ENCODE measurements at regions not wholly inside any gene's neighbourhood (a gene's known extent, or its start where the extent isn't known, plus 50 kb on each side); places are given as distances from the start of the nearest gene placed in this dataset.

- 0 out of 4 replicates have a peak, but pooled peaks cover 0 to 3% of the 10 kb centered on the region in 2 experiments for H3K4me1 ChIP-seq (ENCODE audit: control insufficient read depth in 1 of 2, insufficient read depth in 2 of 2, low read length in 2 of 2)
- CTCF ChIA-PET: no interaction called here
- H3K9me3 ChIP-seq (ENCODE audit: control insufficient read depth in 1 of 2, insufficient read depth in 1 of 2, low read depth in 1 of 2, low read length in 2 of 2): no peaks in the 10 kb centered on the region
Measured at GRCh38 chr10:121312587-121312986, 285.7 kb downstream of the FGFR2 start.

More at GRCh38 chr10:121312587-121312986, 285.7 kb downstream of the FGFR2 start:
- intact Hi-C loops (cut with micrococcal nuclease): no loop called here
- BruUV-seq (replicated peaks): no TSS peak
- H4K20me1 ChIP-seq (ENCODE audit: insufficient read depth): no peaks in the 10 kb centered on the region
- H3K27ac ChIP-seq (ENCODE audit: low read depth, low read length): no peak overlapping the region
- no peaks in the 10 kb centered on the region for H3K27me3 ChIP-seq (ENCODE audit: insufficient read depth, low read length)
- DNase-seq (ENCODE audit: low read depth, low spot score): no peak
- RAD21 ChIA-PET (ENCODE audit: low non-redundant PET in 1 of 2, low total read pairs in 2 of 2, uncharacterized antibody in 2 of 2, unreplicated experiment in 2 of 2): no interaction called here
- no peak overlapping the region for H2AFZ ChIP-seq (ENCODE audit: low read depth, low read length, poor library complexity, severe bottlenecking)
- H3K36me3 ChIP-seq (ENCODE audit: control insufficient read depth in 1 of 2, insufficient read depth in 2 of 2, low read length in 2 of 2): no peaks in the 10 kb centered on the region
- TF ChIP-seq MAX (IDR thresholded peaks at IDR 0.05): no peak
- TF ChIP-seq FOSL1 (IDR thresholded peaks at IDR 0.05; ENCODE audit: low read depth): no peak
- TF ChIP-seq SIN3A (IDR thresholded peaks at IDR 0.05; ENCODE audit: low read depth): no peak
- TF ChIP-seq REST (IDR thresholded peaks at IDR 0.05; ENCODE audit: low read depth): no peak
- no peak for TF ChIP-seq EGR1 (IDR thresholded peaks at IDR 0.05; ENCODE audit: low read depth)
- TF ChIP-seq CBX3 (IDR thresholded peaks at IDR 0.05; ENCODE audit: low read depth): no peak
- TF ChIP-seq TCF7L2 (IDR thresholded peaks at IDR 0.05; ENCODE audit: borderline replicate concordance, extremely low read depth, insufficient read depth, insufficient read length): no peak
- TF ChIP-seq JUND (IDR thresholded peaks at IDR 0.05): no peak
- no peak for TF ChIP-seq EZH2 (IDR thresholded peaks at IDR 0.05)
- H3K9ac ChIP-seq (ENCODE audit: low read length): no peak overlapping the region
- no peak for ATAC-seq
- H3K4me2 ChIP-seq (ENCODE audit: low read length): no peak overlapping the region
- H3K9me2 ChIP-seq (ENCODE audit: insufficient read depth): no peaks in the 10 kb centered on the region
- no peak overlapping the region for H3K4me3 ChIP-seq (replicated peaks in 1 of 2; ENCODE audit: low read depth in 1 of 2, low read length in 2 of 2)
- POLR2A ChIA-PET: no interaction called here
- H3K79me2 ChIP-seq (ENCODE audit: insufficient read depth, low read length): no peaks in the 10 kb centered on the region
